Ishikawa (cell line): ENCODE measurements at regions not wholly inside any gene's neighbourhood (a gene's known extent, or its start where the extent isn't known, plus 50 kb on each side); places are given as distances from the start of the nearest gene placed in this dataset.
A peak's percentile ranks its signal among the peaks of the same experiment; 100 is the strongest.

Source experiments
- CEBPB ChIP-seq: IDR thresholded peaks from 2 replicates; pipeline ENCODE4 v1.6.1; 2012
- CREB1 ChIP-seq: IDR thresholded peaks from 2 replicates; pipeline ENCODE4 v1.6.1; 2012; ENCODE audit warnings: low read depth
- EGR1 ChIP-seq: IDR thresholded peaks from 2 replicates; pipeline ENCODE4 v1.6.1; 2012
- EP300 ChIP-seq: IDR thresholded peaks from 2 replicates; pipeline ENCODE4 v1.6.1; 2012; ENCODE audit warnings: borderline replicate concordance
- FOXM1 ChIP-seq: IDR thresholded peaks from 2 replicates; pipeline ENCODE4 v1.6.1; 2012; ENCODE audit warnings: low read depth, borderline replicate concordance
- NFIC ChIP-seq: IDR thresholded peaks from 2 replicates; pipeline ENCODE4 v1.6.1; 2012
- RAD21 ChIP-seq: IDR thresholded peaks from 2 replicates; pipeline ENCODE4 v1.6.1; 2012; ENCODE audit warnings: low read depth
- TAF1 ChIP-seq: IDR thresholded peaks from 2 replicates; pipeline ENCODE4 v1.6.1; 2012; ENCODE audit warnings: low read depth, mild to moderate bottlenecking
- TCF12 ChIP-seq: IDR thresholded peaks from 2 replicates; pipeline ENCODE4 v1.6.1; 2012; ENCODE audit warnings: low read depth
- TEAD4 ChIP-seq: IDR thresholded peaks from 2 replicates; pipeline ENCODE4 v1.6.1; 2012
- YY1 ChIP-seq: IDR thresholded peaks from 2 replicates; pipeline ENCODE4 v1.6.1; 2012; ENCODE audit warnings: low read depth
- ZBTB7A ChIP-seq: IDR thresholded peaks from 2 replicates; pipeline ENCODE4 v1.6.1; 2012; ENCODE audit warnings: low read depth
- TF ChIP-seq, protein P1 (sequence below): IDR thresholded peaks from 2 replicates; pipeline ENCODE4 v1.6.1; 2012
- TF ChIP-seq, protein P2 (sequence below): IDR thresholded peaks from 2 replicates; pipeline ENCODE4 v1.6.1; 2012
- TF ChIP-seq, protein P3 (sequence below): IDR thresholded peaks from 2 replicates; pipeline ENCODE4 v1.6.1; 2012; ENCODE audit warnings: low read depth, mild to moderate bottlenecking

DNA sequence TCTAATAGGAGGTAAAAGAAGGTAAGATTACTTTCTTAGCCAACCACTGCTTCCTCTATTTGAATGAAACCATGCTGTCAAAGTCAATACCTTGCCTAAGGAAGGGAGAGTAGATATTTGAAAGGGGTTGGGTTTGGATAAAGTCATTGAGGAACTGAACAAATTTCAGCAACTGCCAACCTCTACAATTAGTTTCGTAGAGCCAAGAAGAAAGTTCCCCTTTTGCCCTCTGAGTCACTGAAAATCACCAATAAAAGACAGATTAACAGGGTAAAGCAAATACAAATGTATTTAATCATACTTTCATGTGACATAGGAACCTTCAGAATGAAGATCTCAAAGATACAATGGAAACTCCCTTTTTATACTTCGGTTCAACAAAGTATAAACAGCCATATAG is 615.7 kb downstream of the GABRG2 start:
- TF ChIP-seq, protein P1, sequence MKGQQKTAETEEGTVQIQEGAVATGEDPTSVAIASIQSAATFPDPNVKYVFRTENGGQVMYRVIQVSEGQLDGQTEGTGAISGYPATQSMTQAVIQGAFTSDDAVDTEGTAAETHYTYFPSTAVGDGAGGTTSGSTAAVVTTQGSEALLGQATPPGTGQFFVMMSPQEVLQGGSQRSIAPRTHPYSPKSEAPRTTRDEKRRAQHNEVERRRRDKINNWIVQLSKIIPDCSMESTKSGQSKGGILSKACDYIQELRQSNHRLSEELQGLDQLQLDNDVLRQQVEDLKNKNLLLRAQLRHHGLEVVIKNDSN, result no peak
- TF ChIP-seq YY1 (no peak), RAD21 (no peak), EGR1 (no peak)

DNA sequence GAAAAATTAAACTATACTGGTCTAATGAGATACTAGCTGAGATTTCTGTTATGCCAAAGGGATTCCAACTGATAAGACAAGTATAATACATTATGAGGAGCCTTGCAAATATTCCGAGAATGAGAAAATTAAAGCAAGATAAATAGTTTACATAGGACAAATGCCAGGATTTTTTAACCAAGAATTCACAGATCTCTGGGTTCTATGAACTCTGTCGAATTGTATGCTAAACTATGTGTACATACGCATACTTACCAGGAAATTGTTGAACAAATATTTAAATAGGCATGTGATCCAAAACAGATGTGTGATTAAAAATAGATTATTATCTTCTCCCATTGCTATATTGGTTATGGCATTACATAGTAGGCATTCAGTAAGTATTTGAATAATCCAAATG is 616.6 kb downstream of the GABRG2 start:
- TF ChIP-seq TEAD4, result no peak
- TF ChIP-seq YY1, result no peak
- TF ChIP-seq FOXM1, result no peak

DNA sequence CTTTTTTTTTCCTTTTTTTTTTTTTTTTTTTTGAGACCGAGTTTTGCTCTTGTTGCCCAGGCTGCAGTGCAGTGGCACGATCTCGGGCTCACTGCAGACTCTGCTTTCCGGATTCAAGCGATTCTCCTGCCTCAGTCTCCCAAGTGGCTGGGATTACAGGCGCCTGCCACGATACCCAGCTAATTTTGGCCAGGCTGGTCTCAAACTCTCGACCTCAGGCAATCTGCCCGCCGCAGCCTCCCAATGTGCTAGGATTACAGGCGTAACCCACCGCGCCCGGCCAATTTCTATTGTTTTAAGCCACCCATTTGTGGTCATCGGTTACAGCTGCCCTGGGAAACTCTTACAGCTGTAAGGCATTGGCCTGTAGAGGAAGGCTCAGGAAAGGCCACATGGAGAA is 617.7 kb downstream of the GABRG2 start:
- TF ChIP-seq ZBTB7A, result no peak
- TF ChIP-seq, protein P2, sequence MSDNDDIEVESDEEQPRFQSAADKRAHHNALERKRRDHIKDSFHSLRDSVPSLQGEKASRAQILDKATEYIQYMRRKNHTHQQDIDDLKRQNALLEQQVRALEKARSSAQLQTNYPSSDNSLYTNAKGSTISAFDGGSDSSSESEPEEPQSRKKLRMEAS, result no peak
- TF ChIP-seq EP300, result no peak
- TF ChIP-seq, protein P1, result no peak
- TF ChIP-seq RAD21, result no peak
- no peak for TF ChIP-seq YY1
- TF ChIP-seq FOXM1, result no peak
- TF ChIP-seq, protein P3, sequence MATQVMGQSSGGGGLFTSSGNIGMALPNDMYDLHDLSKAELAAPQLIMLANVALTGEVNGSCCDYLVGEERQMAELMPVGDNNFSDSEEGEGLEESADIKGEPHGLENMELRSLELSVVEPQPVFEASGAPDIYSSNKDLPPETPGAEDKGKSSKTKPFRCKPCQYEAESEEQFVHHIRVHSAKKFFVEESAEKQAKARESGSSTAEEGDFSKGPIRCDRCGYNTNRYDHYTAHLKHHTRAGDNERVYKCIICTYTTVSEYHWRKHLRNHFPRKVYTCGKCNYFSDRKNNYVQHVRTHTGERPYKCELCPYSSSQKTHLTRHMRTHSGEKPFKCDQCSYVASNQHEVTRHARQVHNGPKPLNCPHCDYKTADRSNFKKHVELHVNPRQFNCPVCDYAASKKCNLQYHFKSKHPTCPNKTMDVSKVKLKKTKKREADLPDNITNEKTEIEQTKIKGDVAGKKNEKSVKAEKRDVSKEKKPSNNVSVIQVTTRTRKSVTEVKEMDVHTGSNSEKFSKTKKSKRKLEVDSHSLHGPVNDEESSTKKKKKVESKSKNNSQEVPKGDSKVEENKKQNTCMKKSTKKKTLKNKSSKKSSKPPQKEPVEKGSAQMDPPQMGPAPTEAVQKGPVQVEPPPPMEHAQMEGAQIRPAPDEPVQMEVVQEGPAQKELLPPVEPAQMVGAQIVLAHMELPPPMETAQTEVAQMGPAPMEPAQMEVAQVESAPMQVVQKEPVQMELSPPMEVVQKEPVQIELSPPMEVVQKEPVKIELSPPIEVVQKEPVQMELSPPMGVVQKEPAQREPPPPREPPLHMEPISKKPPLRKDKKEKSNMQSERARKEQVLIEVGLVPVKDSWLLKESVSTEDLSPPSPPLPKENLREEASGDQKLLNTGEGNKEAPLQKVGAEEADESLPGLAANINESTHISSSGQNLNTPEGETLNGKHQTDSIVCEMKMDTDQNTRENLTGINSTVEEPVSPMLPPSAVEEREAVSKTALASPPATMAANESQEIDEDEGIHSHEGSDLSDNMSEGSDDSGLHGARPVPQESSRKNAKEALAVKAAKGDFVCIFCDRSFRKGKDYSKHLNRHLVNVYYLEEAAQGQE, result no peak
- TF ChIP-seq TEAD4, result no peak
- no peak for TF ChIP-seq TAF1
- TF ChIP-seq EGR1, result no peak
- TF ChIP-seq NFIC, result no peak
- no peak for TF ChIP-seq TCF12
- TF ChIP-seq CEBPB, result no peak
- no peak for TF ChIP-seq CREB1

DNA sequence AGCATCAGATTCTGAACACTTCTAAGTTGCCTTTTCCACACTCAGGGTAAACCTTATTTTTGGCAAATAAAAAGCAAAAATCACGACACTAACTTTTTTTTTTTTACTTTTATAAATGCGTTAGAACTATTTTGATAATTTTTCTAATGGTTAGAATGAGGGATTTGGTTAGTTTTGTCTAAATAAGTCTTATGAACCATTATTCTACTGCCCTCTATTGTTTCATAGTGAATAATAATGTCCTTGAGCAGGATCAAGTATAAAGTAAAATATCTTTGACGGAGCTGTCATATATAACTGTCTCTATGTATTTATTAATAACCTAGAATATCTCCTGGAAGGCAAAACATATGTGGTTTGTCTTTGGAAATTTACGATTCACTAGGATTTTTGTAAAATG is 631.8 kb downstream of the GABRG2 start:
- TF ChIP-seq RAD21, result no peak
- TF ChIP-seq EGR1, result no peak
- no peak for TF ChIP-seq YY1
- no peak for TF ChIP-seq CEBPB
- no peak for TF ChIP-seq TAF1
- no peak for TF ChIP-seq EP300

DNA sequence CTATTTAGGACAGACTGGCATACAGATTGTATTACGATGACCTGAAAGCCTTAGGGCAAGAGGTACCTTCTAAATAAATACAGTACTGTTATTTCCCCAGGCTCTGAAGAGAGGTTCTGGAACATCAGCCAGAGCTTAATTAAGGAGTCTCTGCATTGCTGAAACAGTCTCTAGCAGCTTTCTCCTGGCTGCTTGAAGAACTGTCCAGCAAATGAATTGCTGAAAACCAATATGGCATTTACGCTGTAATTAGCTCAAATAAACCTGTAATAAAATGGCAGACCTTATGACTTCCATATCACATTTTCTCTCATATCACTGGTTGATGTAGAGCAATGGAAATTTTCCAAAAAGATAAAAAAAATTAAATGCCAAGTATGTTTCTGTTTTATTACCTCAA is 636.3 kb downstream of the GABRG2 start:
- no peak for TF ChIP-seq TCF12
- TF ChIP-seq, protein P3, result peak; percentile 71

DNA sequence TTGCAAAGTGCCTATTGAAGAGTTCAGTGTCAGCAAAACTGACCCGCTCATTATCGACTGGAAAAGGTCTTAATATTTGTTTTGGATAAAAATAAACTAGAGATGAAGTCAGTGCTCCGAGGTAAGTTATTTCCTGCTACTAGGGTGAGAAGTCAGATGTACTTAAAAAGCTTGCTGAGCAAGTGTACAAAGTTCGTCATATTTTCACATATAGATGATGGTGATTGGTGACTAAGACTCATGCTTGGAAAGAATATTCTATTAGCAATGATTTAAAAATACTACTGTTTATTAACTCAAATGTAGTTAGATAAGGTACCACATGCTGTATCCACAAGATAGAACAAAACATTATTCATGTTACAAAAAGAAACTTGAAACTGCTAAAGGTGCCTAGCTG is 643.7 kb downstream of the GABRG2 start:
- TF ChIP-seq NFIC (no peak), ZBTB7A (no peak), EGR1 (no peak), TEAD4 (no peak), CREB1 (no peak), CEBPB (no peak), EP300 (no peak), RAD21 (no peak), YY1 (no peak), FOXM1 (no peak), TAF1 (no peak), TCF12 (no peak)
- TF ChIP-seq, protein P1, result no peak
- TF ChIP-seq, protein P2, result no peak
- TF ChIP-seq, protein P3, result no peak
